T47D (cell line): ENCODE measurements at regions not wholly inside any gene's neighbourhood (a gene's known extent, or its start where the extent isn't known, plus 50 kb on each side); places are given as distances from the start of the nearest gene placed in this dataset.
"Not testable (repeated sequence)": the region's sequence is repeated elsewhere in the genome, so short reads cannot be mapped to it uniquely, and the experiment has no call there.

Source experiments
- DNase-seq, 2 experiments: peaks; one replicate each; pipeline versions ENCODE4 v3.0.0 to v3.0.0-alpha.2; 2011 to 2012; ENCODE audit warnings: low read depth in 1 of 2, low spot score in 1 of 2
- JUND ChIP-seq: IDR thresholded peaks from 2 replicates; pipeline ENCODE4 v1.6.1; 2012; ENCODE audit warnings: low read depth
- in situ Hi-C: cut with HindIII; loops from 2 replicates; pipeline ENCODE4 v1.10.0; 2016; ENCODE audit warnings: low sequenced_read_pairs, low pct_unique_long_range_greater_than_20kb

DNA sequence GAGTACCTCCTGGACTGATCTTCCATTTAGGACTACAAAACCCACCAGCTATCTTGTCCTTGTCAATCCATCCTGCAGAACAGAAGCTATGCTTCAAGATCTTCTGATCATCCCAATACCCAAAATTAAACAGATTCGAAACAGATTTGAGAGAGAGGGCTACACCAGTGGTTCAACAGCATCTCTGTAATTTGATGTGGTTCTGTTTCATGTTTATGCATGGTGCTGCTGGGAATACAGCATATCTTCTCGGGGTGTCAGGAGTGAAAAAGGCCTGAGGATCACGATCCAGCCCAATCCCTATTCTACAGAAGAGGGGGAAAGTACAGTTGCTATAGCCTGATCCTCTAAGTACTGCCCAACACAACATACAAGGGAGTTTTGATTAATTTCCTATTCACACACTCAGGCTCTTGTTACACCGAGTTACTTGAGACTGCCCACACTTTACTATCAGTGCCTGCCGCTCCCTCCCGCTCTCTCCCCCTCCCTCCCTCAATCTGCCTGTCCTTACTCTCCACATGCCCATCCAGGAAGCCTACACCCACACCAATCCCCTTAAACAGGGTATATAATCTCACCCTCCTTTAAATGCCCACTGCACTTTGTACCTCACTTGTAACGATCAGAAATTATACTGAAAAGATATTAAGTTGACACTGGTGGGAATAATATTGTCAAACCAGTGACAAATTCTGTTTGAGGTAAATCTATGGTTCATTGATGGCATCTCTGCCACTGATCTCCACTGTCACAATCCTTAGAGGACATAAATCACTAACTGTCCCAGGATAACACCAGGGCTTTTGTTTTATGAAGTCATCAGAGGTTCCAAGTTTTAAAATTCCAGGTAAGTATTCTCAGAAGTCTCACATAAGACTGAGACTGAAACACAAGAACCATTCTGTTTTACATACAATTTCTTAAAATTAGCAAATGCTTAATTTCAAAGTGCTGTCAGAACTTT lies 89.3 kb upstream of the PLEKHM1 start:
- TF ChIP-seq JUND, result no peak
- in situ Hi-C loops, result no loop called here
- DNase-seq, result no peak

GRCh38 chr17:45580924-45581323 lies 90.4 kb upstream of the PLEKHM1 start:
- no peak for DNase-seq
- in situ Hi-C loops, result no loop called here
- no peak for TF ChIP-seq JUND

DNA sequence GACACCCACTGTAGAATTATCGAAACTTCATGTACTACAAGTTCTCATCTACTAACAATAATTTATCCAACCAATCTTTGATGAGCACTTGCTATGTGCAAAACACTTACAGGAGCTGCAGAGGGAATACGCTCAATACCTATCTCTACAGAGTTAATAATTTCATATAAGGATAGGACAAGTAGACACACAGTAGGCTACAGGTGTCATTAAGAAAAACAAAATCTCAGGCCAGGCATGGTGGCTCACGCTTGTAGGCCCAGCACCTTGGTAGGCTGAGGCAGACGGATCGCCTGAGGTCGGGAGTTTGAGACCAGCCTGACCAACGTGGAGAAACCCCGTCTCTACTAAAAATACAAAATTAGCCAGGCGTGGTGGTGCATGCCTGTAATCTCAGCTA lies 91.3 kb upstream of the PLEKHM1 start:
- in situ Hi-C loops, result no loop called here
- DNase-seq, result no peak
- no peak for TF ChIP-seq JUND

- TF ChIP-seq JUND, result no peak
- in situ Hi-C loops, result no loop called here
- DNase-seq, result peak; percentile 75 to 78
Observed at GRCh38 chr17:45584092-45585036, 93.8 kb upstream of the PLEKHM1 start.

DNA sequence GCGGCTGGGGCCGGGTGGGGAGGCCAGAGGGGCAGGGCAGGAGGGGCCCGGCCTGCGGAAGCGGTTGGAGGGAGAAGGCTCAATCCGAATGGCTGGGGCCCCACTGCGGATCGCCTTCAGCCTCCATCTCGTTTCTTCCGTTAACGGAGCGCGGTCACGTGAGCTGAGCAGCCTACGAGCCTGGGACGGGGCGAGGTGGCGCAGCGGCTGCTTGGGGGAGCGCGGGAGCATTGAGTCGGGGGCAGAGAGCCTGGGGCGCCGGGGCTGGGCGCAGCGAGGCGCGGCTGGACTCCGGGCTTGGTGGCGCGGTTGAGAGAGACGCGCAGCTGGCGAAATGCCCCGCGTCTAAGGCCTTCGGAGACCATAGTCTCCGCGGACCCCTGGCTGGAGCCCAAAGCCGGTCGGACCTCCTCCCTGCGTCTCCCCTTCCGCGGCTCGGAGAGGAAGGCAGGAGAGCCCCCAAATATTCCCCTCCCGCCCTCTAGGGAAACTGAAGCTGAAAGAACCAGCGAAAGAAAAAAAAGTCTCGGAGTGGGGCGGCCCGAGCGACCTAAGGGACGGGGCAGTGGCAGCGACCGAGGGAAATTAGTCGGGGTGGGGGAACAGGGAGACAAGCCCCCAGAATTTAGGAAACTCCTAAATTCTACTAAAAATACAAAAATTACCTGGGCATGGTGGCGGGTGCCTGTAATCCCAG lies 94.7 kb upstream of the PLEKHM1 start:
- DNase-seq, result peak; percentile 72 to 90
- in situ Hi-C loops, result not testable (repeated sequence)

DNA sequence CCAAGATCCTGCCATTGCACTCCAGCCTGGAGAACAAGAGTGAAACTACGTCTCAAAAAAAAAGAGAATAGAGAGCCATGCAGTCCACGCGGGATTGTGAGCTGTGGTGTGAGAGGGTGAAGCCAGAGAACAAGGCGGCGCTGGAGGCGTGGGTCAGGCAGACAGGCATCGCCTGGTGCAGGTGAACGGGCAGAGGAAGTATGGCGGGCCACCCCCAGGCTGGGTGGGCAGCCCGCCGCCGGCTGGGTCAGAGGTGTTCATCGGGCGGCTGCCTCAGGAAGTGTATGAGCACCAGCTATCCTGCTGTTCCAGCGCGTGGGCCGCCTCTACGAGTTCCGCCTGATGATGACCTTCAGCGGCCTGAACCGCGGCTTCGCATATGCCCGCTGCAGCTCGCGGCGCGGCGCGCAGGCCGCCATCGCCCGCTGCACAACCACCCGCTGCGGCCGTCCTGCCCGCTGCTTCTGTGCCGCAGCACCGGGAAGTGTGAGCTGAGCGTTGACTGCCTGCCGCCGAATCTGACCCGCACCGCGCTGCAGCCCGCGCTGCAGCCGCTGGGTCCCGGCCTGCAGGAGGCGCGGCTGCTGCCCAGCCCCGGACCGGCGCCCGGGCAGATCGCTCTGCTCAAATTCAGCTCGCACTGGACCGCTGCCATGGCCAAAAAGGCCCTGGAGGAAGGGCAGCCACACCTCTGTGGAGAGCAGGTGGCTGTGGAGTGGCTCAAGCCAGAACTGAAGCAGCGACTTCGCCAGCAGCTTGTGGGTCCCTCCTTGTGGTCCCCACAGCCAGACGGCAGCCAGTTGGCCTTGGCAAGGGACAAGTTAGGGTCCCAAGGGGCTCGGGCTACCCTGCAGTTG lies 95.5 kb upstream of the PLEKHM1 start:
- in situ Hi-C loops, result not testable (repeated sequence)
- peak in 1 of 2 experiments; percentile 77 for DNase-seq

DNA sequence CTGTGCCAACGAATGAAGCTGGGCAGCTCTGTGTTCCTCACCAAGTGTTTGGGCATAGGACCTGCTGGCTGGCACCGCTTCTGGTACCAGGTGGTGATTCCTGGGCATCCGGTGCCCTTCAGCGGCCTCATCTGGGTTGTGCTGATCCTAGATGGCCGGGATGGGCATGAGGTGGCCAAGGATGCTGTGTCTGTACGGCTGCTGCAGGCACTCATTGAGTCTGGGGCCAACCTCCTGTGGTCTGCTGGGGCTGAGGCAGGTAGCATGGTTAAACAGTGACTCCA lies 96.1 kb upstream of the PLEKHM1 start:
- DNase-seq, in situ Hi-C loops: not testable (repeated sequence)

DNA sequence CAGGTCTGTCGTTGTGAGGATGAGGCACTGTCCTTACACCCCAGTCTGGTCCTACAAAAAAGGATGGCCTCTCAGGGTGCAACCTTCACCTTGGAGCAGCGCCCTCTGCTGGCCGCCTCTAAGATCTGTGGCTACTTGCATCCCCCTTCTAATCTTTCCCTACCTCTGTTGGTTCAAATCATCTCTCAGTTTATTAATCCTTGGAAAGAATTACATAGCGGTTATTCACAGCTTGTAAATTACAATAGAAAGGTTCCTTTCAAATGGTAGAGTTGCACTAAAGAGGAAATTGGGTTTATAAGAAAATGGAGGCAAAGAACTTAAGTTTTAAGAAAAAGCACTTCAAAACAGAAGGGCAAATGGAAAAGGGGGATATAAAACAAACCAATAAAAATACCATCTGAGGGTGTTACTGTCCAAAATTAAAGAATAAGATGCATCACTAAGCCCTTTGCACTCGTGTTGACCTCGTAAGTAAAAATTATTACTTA lies 102.0 kb upstream of the PLEKHM1 start:
- in situ Hi-C loops, result not testable (repeated sequence)
- DNase-seq, result peak; percentile 71 to 84

- in situ Hi-C loops, DNase-seq: not testable (repeated sequence)
Observed at GRCh38 chr17:45596347-45596746, 105.8 kb upstream of the PLEKHM1 start.

- DNase-seq, in situ Hi-C loops: not testable (repeated sequence)
Observed at GRCh38 chr17:45600052-45601012, 109.8 kb upstream of the PLEKHM1 start.

DNA sequence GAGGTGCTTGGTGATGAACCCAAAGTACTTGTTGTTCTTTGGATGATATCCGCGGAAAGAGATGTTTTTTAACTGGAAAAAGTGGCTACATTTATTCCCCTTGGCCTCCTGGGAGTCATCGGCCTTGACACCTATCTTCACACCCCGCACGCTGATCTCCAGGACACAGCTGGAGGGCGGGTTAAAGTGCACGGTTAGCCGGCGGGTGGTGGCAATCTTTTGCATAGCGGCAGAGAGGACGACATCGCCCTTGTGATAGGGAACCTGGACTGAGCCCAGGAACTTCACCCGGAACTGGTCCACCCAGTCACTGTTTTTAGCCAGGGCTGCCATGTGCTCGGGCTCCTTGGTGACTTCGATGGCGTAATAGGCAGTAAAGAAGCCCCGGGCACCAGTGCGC lies 110.5 kb upstream of the PLEKHM1 start:
- in situ Hi-C loops, DNase-seq: not testable (repeated sequence)

DNA sequence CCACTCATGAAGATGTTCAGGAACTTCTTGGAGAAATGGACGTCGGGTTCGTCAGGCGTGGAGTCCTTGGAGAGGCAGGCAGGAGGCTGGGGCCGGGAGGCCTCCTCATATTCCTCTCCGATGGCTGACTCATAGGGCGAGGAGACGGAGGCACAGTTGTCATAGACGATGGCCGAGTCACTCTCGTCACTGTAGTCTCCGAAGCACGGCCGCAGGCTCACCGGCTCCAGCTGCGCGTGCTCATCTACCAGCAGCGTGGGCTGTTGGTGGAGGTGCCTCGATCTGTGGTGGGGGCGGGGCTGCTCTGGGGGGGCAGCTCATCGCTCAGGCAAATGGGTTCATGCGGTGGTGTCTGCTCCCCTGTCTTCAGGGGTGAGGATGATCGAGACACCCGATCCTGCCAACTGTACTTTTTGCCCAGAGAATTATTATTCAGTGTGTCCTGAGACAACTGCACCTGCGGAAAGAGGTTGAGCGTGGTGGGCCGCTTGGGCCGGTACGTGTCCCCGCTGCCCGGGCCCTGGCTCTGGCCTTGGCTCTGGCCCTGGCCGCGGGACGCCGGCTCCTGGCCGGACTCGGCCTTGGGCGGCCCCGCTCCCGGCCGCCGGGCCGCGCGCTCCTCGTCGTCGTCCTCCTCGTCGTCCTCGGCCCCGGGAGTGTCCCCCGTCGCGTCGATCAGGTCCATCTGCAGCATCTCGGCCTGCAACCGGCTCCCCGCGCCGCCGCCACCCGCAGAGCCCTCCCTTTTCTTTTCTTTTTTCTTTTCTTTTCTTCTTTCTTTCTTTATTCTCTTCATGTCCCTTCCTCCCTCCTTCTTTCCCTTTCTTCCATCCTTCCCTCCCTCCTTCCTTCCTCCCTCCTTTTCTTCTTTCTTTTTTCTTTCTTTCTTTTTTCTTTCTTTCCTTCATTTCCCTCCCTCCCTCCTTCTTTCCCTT lies 111.4 kb upstream of the PLEKHM1 start:
- DNase-seq, in situ Hi-C loops: not testable (repeated sequence)

DNA sequence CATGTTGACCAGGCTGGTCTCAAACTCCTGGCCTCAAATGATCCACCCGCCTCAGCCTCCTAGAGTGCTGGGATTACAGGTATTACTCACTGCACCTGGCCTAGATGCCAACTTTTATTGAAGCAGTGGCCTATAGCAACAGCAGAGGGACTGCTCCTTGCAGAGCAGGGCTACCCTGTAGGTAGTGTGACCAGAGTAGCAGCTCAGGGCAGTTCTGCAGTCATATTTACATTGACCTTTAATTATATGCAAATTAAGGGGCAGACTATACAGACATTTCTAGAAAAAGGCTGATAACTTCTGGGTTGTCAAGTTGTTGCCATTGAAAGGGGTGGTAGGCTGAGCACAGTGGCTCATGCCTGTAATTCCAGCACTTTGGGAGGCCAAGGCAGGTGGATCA lies 115.2 kb upstream of the PLEKHM1 start:
- in situ Hi-C loops, DNase-seq: not testable (repeated sequence)

DNA sequence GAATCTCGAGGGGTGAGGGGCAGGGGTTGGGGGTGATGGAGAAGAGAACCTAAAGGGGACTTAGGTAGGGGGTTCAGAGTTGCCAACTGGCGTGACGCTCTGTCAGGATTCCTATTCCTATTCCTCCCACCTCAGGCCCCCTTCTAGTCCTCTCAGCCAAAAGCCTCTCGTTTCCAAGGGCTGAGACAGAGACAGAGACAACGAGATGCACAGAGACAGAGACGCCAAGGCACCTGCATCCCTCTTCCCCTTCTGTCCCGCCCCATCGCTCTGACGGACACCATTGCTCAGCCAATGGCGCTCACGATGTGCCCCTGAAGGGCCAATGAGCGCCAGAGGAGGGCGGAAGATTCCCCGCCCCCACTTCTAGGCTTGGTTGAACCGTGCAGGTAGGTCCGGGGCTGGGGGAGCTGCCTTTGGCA lies 129.5 kb upstream of the PLEKHM1 start:
- in situ Hi-C loops, result not testable (repeated sequence)
- peak; percentile 49 to 87 for DNase-seq

DNA sequence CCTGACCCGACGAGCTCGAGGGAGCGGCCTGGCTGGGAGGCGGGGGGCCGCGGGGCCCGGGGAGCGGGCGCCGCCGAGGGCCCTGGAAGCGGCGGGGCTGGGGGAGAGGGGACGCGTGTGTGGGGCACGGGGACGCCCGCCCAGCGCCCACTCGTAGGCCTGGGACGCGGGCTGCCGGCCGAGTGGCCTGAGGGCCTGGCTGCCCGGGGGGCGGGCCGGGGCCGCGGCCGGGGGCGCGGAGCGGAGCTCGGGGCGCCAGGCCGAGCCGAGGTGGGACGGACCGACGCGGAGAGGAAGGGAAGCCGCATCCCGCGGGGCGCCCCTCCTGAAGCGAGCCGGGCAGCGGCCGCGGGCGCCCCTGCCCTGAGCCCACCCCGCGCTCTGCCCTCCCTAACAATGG lies 129.9 kb upstream of the PLEKHM1 start:
- in situ Hi-C loops, DNase-seq: not testable (repeated sequence)
